ENCODE measurements at regions not wholly inside any gene's neighbourhood (a gene's known extent, or its start where the extent isn't known, plus 50 kb on each side); places are given as distances from the start of the nearest gene placed in this dataset.
A peak's percentile ranks its signal among the peaks of the same experiment; 100 is the strongest.

GRCh38 chr3:26343647-26344046 is 278.9 kb upstream of the LRRC3B start:
- TF ChIP-seq CTCF (IDR thresholded peaks at IDR 0.05; ENCODE audit: insufficient read depth, low read length, poor library complexity, severe bottlenecking): no peak
- Histone ChIP-seq H3K36me3 (ENCODE audit: control insufficient read depth, insufficient read depth, low read length) (no peaks in the 10 kb centered on the region), H3K4me3 (ENCODE audit: low read depth, low read length) (no peak overlapping the region), H3K27me3 (ENCODE audit: control insufficient read depth, insufficient read depth, low read length) (no peaks in the 10 kb centered on the region)
- DNase-seq (ENCODE audit: low read depth): no peak

GRCh38 chr3:26345613-26346012 is 277.0 kb upstream of the LRRC3B start:
- no peak for DNase-seq (ENCODE audit: low read depth)
- Histone ChIP-seq H3K36me3 (ENCODE audit: control insufficient read depth, insufficient read depth, low read length) (no peaks in the 10 kb centered on the region), H3K27me3 (ENCODE audit: control insufficient read depth, insufficient read depth, low read length) (no peaks in the 10 kb centered on the region), H3K4me3 (ENCODE audit: low read depth, low read length) (no peak overlapping the region)
- no peak for TF ChIP-seq CTCF (IDR thresholded peaks at IDR 0.05; ENCODE audit: insufficient read depth, low read length, poor library complexity, severe bottlenecking)

GRCh38 chr3:26346497-26346896 is 276.1 kb upstream of the LRRC3B start:
- no peak for TF ChIP-seq CTCF (IDR thresholded peaks at IDR 0.05; ENCODE audit: insufficient read depth, low read length, poor library complexity, severe bottlenecking)
- Histone ChIP-seq H3K27me3 (ENCODE audit: control insufficient read depth, insufficient read depth, low read length) (no peaks in the 10 kb centered on the region), H3K4me3 (ENCODE audit: low read depth, low read length) (no peak overlapping the region), H3K36me3 (ENCODE audit: control insufficient read depth, insufficient read depth, low read length) (no peaks in the 10 kb centered on the region)
- DNase-seq (ENCODE audit: low read depth): no peak

GRCh38 chr3:26347150-26347549 is 275.4 kb upstream of the LRRC3B start:
- H3K4me3 ChIP-seq (ENCODE audit: low read depth, low read length): no peak overlapping the region
- H3K36me3 ChIP-seq (ENCODE audit: control insufficient read depth, insufficient read depth, low read length): no peaks in the 10 kb centered on the region
- no peaks in the 10 kb centered on the region for H3K27me3 ChIP-seq (ENCODE audit: control insufficient read depth, insufficient read depth, low read length)
- no peak for TF ChIP-seq CTCF (IDR thresholded peaks at IDR 0.05; ENCODE audit: insufficient read depth, low read length, poor library complexity, severe bottlenecking)
- no peak for DNase-seq (ENCODE audit: low read depth)

GRCh38 chr3:26350853-26351252 is 271.7 kb upstream of the LRRC3B start:
- no peak overlapping the region for H3K4me3 ChIP-seq (ENCODE audit: low read depth, low read length)
- no peak for TF ChIP-seq CTCF (IDR thresholded peaks at IDR 0.05; ENCODE audit: insufficient read depth, low read length, poor library complexity, severe bottlenecking)
- no peaks in the 10 kb centered on the region for H3K36me3 ChIP-seq (ENCODE audit: control insufficient read depth, insufficient read depth, low read length)
- DNase-seq (ENCODE audit: low read depth): peak; percentile 31
- no peaks in the 10 kb centered on the region for H3K27me3 ChIP-seq (ENCODE audit: control insufficient read depth, insufficient read depth, low read length)

- peak; percentile 18 for DNase-seq (ENCODE audit: low read depth)
- no peak for TF ChIP-seq CTCF (IDR thresholded peaks at IDR 0.05; ENCODE audit: insufficient read depth, low read length, poor library complexity, severe bottlenecking)
- Histone ChIP-seq H3K27me3 (ENCODE audit: control insufficient read depth, insufficient read depth, low read length) (no peaks in the 10 kb centered on the region), H3K36me3 (ENCODE audit: control insufficient read depth, insufficient read depth, low read length) (no peaks in the 10 kb centered on the region), H3K4me3 (ENCODE audit: low read depth, low read length) (no peak overlapping the region)
Measured at GRCh38 chr3:26353097-26353496, 269.5 kb upstream of the LRRC3B start.
